ENCODE measurements at regions not wholly inside any gene's neighbourhood (a gene's known extent, or its start where the extent isn't known, plus 50 kb on each side); places are given as distances from the start of the nearest gene placed in this dataset.

DNA sequence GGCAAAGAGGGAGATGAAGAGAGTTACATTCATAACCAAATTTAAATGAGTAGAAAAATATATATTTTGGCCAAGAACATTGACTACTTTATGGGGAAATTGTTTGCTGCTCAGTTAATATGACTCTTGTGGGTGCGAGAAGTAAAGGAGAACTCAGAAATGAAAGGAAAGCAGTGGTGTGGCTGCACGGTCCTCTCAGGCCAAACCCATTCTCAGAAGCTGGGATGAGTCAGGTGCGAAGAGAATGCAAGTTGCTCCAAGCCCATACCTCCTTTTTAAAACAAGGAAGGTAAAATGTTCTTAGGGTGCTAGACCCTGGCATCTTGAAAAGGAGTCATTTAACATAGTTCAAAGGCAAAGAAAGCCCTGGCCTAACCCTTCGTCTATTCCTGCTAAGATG lies 258.6 kb downstream of the RAD51AP2 start:
- Histone ChIP-seq H3K4me1 (ENCODE audit: insufficient read depth) (no peaks in the 10 kb centered on the region), H3K4me3 (no peak overlapping the region), H3K36me3 (replicated peaks; ENCODE audit: insufficient read depth, low read depth) (no peaks in the 10 kb centered on the region), H3K9me3 (ENCODE audit: low read depth) (no peaks in the 10 kb centered on the region), H4K20me1 (ENCODE audit: insufficient read depth, poor library complexity, severe bottlenecking) (no peaks in the 10 kb centered on the region), H3K9me2 (replicated peaks; ENCODE audit: insufficient read depth) (no peaks in the 10 kb centered on the region), H2AFZ (no peak overlapping the region), H3K79me2 (no peaks in the 10 kb centered on the region), H3K27ac (no peak overlapping the region), H3K27me3 (no peaks in the 10 kb centered on the region), H3K4me2 (no peak overlapping the region)
- 94% methylated on average over 4 of the region's 4 CpGs for WGBS (ENCODE audit: low lambda C conversion rate, missing lambda C conversion rate)
- DNase-seq (ENCODE audit: low spot score), result no peak
- TF ChIP-seq EZH2 (IDR thresholded peaks at IDR 0.05; ENCODE audit: borderline replicate concordance), result no peak
- TF ChIP-seq EZH2phosphoT487 (IDR thresholded peaks at IDR 0.05; ENCODE audit: low read depth, severe bottlenecking, unreplicated experiment), result no peak
- TF ChIP-seq, protein P1, sequence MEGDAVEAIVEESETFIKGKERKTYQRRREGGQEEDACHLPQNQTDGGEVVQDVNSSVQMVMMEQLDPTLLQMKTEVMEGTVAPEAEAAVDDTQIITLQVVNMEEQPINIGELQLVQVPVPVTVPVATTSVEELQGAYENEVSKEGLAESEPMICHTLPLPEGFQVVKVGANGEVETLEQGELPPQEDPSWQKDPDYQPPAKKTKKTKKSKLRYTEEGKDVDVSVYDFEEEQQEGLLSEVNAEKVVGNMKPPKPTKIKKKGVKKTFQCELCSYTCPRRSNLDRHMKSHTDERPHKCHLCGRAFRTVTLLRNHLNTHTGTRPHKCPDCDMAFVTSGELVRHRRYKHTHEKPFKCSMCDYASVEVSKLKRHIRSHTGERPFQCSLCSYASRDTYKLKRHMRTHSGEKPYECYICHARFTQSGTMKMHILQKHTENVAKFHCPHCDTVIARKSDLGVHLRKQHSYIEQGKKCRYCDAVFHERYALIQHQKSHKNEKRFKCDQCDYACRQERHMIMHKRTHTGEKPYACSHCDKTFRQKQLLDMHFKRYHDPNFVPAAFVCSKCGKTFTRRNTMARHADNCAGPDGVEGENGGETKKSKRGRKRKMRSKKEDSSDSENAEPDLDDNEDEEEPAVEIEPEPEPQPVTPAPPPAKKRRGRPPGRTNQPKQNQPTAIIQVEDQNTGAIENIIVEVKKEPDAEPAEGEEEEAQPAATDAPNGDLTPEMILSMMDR (IDR thresholded peaks at IDR 0.05; ENCODE audit: poor library complexity), result no peak

DNA sequence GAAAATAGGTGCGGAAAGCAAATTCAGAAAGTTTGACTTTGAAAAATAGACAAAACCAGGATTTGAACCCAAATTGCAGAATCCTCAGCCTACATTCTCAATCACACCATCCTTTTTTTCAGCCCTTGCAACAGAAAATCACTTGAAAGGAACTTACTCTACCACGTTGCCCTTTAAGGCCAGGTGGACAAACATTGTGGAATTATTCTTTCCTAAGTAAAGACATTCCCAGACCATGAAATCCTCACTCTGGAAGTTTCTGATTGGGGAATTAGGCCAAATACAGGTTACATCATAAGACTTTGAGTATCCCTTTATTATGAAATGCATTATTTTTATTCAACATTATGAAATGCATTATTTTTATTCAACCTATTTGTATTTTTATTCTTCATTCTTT lies 259.4 kb downstream of the RAD51AP2 start:
- Histone ChIP-seq H3K9me3 (ENCODE audit: low read depth) (no peaks in the 10 kb centered on the region), H3K79me2 (no peaks in the 10 kb centered on the region), H3K4me1 (ENCODE audit: insufficient read depth) (no peaks in the 10 kb centered on the region), H2AFZ (no peak overlapping the region), H4K20me1 (ENCODE audit: insufficient read depth, poor library complexity, severe bottlenecking) (no peaks in the 10 kb centered on the region), H3K36me3 (replicated peaks; ENCODE audit: insufficient read depth, low read depth) (no peaks in the 10 kb centered on the region), H3K27ac (no peak overlapping the region), H3K4me3 (no peak overlapping the region), H3K4me2 (no peak overlapping the region), H3K9me2 (replicated peaks; ENCODE audit: insufficient read depth) (no peaks in the 10 kb centered on the region), H3K27me3 (no peaks in the 10 kb centered on the region)
- WGBS (ENCODE audit: low lambda C conversion rate, missing lambda C conversion rate), result 42% methylated on average over 2 of the region's 2 CpGs
- DNase-seq (ENCODE audit: low spot score), result no peak
- no peak for TF ChIP-seq EZH2phosphoT487 (IDR thresholded peaks at IDR 0.05; ENCODE audit: low read depth, severe bottlenecking, unreplicated experiment)
- TF ChIP-seq, protein P1 (IDR thresholded peaks at IDR 0.05; ENCODE audit: poor library complexity), result no peak
- TF ChIP-seq EZH2 (IDR thresholded peaks at IDR 0.05; ENCODE audit: borderline replicate concordance), result no peak

DNA sequence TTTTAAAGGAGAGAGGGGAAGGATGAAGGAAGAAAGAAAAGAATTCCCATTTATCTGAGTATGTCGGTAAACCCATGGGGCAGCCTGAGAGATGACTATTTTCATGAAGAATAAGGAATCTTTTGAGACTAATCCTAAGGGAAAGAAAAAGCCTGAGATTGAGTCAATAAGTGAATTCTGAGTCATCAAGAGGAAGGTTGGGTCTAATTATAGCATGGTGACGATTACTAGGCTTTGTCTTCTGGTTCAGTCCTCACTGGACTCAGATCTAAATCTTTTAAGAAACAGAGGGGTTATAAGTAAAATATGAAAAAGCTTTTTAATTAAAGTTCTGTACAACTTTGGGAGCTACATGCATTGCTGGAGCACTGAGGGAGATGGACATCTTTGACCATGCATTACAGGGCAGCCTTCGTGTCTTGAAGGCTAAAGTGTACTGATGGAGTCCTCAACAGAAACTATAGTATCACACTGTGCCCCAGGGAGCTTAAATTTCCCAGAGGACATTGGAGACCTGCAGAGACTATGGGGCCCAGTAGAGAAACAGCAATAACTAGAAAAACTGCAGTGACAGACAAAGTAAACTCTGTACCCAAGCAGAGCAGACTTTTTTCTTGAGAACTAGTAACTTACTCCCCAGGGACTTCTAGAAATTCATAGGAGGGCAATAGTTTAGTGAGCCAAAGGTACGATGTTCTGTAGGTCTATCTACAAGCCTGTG lies 260.9 kb downstream of the RAD51AP2 start:
- WGBS (ENCODE audit: low lambda C conversion rate, missing lambda C conversion rate), result 85% methylated on average over 4 of the region's 4 CpGs
- Histone ChIP-seq H3K79me2 (no peaks in the 10 kb centered on the region), H3K27me3 (no peaks in the 10 kb centered on the region), H4K20me1 (ENCODE audit: insufficient read depth, poor library complexity, severe bottlenecking) (no peaks in the 10 kb centered on the region), H2AFZ (no peak overlapping the region), H3K27ac (no peak overlapping the region), H3K4me2 (no peak overlapping the region), H3K36me3 (replicated peaks; ENCODE audit: insufficient read depth, low read depth) (no peaks in the 10 kb centered on the region), H3K9me3 (ENCODE audit: low read depth) (no peaks in the 10 kb centered on the region), H3K4me3 (no peak overlapping the region), H3K9me2 (replicated peaks; ENCODE audit: insufficient read depth) (no peaks in the 10 kb centered on the region), H3K4me1 (ENCODE audit: insufficient read depth) (no peaks in the 10 kb centered on the region)
- DNase-seq (ENCODE audit: low spot score), result no peak
- TF ChIP-seq, protein P1 (IDR thresholded peaks at IDR 0.05; ENCODE audit: poor library complexity), result no peak
- TF ChIP-seq EZH2 (IDR thresholded peaks at IDR 0.05; ENCODE audit: borderline replicate concordance), result no peak

Measured in hepatocyte (in vitro differentiated cells).